Cardiac fibroblast (primary cell): ENCODE measurements at regions not wholly inside any gene's neighbourhood (a gene's known extent, or its start where the extent isn't known, plus 50 kb on each side); places are given as distances from the start of the nearest gene placed in this dataset.

Source experiments
- DNase-seq, 2 donors: peaks; one replicate each; pipeline versions ENCODE4 v3.0.0 to v3.0.0-alpha.2; 2010; ENCODE audit warnings: low read depth in 2 of 2
- H3K4me3 ChIP-seq, 2 donors: replicated peaks in 1 of 2; 1 replicate in 1 of 2; 2 replicates in 1 of 2; pipeline ENCODE4 v1.5.1; 2011; ENCODE audit warnings: low read depth in 2 of 2, low read length in 2 of 2, mild to moderate bottlenecking in 2 of 2, moderate library complexity in 1 of 2
- CTCF ChIP-seq: IDR thresholded peaks from one replicate; pipeline ENCODE4 v1.5.1; 2011; ENCODE audit warnings: low read depth, mild to moderate bottlenecking, low read length, inconsistent platforms

- DNase-seq = no peak
- TF ChIP-seq CTCF = no peak
- no peak overlapping the region for H3K4me3 ChIP-seq
Measured at GRCh38 chr1:98008373-98008772, 87.5 kb upstream of the DPYD start.

- peak; percentile 17 to 68 for DNase-seq
- no peak for TF ChIP-seq CTCF
Measured at GRCh38 chr1:98005326-98006010, 84.6 kb upstream of the DPYD start.

GRCh38 chr1:98003442-98003841 is 82.6 kb upstream of the DPYD start:
- DNase-seq = no peak
- no peak for TF ChIP-seq CTCF
- H3K4me3 ChIP-seq = no peak overlapping the region

More at GRCh38 chr1:98005326-98006010, 84.6 kb upstream of the DPYD start:
- H3K4me3 ChIP-seq = no peak overlapping the region

GRCh38 chr1:98002288-98002687 is 81.5 kb upstream of the DPYD start:
- H3K4me3 ChIP-seq = no peak overlapping the region
- no peak for DNase-seq
- TF ChIP-seq CTCF = no peak

GRCh38 chr1:98001764-98002163 is 80.9 kb upstream of the DPYD start:
- peak; percentile 26 for TF ChIP-seq CTCF
- no peak overlapping the region for H3K4me3 ChIP-seq
- peak; percentile 39 to 58 for DNase-seq

GRCh38 chr1:97999320-97999719 is 78.5 kb upstream of the DPYD start:
- no peak overlapping the region for H3K4me3 ChIP-seq
- peak; percentile 64 to 97 for DNase-seq
- TF ChIP-seq CTCF = no peak

- DNase-seq = peak in 1 of 2 donors; percentile 18
- no peak for TF ChIP-seq CTCF
- no peak overlapping the region for H3K4me3 ChIP-seq
Measured at GRCh38 chr1:97996880-97997279, 76.0 kb upstream of the DPYD start.
